ENCODE measurements at regions not wholly inside any gene's neighbourhood (a gene's known extent, or its start where the extent isn't known, plus 50 kb on each side); places are given as distances from the start of the nearest gene placed in this dataset.

DNA sequence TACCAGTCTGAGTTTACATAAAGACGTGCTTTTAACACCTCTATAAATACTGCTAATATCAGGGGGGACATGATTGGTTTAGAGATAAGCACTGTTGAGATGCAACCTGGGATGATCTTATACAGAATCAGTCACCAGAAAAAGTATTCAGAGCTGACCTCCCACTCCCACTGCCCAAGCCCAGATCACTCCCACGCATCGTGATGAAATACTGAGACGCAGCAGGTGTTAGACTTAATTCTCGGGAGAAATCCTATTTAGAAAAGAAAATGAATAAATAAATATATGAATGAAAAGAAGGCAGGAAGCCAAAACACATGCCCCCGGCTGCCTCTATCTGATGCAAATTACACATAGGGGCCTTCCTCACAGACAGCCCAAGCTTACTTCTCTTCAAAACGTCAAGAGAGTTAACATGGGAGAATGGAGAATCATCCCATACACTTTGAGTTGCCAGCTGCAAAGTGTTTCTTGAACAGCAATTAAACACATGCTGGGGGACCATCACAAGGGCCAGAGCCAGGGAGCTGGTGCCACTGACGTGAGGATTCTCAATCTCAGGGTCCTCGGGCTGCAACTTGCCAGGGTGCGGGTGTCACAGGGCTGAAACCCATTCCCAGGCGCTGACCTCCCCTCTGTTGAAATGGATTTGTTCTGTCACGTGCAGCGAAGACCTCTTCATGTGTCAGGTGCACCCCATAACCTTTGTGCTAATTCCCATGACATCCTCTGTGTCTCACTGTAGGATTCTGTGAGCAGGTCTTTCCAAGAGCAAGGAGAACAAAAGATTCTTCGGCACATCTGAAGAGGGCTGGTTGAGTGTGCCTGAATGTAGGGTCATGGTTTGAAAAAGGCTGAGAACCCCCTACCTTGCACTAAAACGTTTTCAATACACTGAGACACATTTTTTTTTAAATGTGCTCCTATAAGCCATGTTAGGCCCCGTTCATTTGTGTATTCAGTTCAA is 764.2 kb upstream of the ARRDC4 start:
- no peak for DNase-seq

DNA sequence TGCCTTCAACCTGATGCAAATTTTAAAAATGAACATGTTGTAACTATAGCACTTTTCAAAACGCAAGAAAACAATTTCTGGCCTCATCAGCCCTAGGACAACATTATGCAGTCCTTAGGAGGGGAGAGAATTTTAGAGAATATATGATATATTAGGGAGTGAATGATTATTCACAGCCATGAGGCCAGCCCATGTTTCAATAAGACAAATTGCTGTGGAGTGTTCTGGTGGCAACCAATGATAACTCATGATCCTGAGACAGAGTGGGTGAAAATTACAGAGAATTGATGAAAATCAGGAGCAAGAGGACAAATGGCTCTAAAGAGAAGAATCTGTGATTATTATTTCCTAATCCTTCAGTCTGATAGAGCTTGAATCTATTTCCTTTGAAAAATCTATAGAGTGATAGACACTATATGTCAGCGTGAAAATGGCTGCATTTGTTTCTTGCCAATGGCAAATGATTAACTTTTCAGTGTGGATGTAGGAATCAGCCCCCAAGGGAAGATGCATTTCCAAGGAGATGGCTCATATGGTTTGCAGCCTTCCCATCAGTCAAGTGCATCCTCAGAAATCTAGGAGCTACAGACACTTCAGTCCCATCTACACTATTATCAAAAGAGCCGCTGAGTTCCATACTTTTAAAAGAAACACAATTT is 761.0 kb upstream of the ARRDC4 start:
- no peak for DNase-seq

DNA sequence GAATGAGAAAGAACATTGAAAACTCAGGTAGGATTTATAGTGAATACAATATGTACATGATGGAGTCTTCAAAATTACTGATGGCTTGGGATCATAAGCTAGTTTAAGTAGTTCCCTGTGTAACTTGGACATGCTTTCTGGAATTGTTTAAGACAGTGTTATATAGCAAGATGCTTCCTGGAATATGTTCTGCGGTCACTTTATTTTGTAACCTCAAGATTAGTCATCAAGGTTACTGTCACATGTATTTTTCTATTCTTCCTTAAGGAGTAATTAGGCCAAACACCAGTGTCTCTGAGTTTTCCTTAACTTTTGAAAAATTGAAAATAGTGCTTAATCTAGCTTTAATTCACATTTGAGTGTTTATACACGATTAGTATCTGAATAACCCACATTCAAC is 760.3 kb upstream of the ARRDC4 start:
- DNase-seq, result no peak

DNA sequence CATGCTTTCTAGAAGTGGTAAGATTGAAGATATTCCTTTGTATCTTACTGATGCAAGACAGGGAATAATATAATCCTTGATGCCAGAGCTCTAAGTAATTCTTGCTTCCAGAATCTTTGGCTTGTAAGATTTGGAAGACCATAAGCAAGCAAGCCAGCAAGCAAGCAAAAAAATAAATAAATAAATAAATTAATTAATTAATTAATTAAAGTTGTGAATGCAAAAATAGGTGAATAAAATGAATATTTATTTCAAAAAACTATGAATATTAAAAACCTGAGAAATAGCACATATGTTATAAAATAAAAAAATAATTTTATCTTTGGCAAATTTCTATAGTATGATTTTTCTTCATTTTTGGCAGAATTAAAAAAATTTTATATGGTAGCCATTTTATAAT is 750.2 kb upstream of the ARRDC4 start:
- DNase-seq, result no peak

DNA sequence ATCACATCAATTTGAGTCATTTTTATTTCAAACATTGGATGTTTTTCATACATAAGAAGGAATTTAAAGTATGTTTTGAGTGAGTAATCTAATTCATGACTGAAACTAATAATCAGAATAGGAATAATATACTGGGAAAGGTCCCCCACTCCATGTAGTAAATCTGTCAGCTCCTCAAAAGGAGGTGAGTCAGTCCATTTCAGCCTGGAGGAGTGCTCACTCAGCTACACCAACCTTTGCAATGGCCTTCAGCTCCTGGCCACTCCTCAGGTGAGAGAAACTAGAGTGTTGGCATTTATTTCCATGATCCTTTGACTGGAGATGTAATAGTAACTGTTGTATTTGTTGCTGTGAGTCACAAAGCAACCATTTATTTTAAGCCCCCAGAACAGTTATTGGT is 744.9 kb upstream of the ARRDC4 start:
- no peak for DNase-seq

DNA sequence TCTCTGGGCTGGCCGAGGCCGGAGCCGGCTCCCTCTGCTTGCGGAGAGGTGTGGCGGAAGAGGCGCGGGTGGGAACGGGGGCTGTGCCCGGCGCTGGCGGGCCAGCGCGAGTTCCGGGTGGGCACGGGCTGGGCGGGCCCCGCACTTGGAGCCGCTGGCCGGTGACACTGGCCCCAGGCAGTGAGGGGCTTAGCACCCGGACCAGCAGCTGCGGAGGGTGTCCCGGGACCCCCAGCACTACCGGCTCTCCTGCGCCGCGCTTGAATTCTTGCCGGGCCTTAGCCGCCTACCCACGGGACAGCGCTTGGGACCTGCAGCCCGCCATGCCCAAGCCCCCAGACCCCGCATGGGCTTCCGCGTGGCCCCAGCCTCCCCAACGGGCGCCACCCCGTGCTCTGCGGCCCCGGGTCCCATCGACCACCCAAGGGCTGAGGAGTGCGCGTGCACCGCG is 736.3 kb upstream of the ARRDC4 start:
- no peak for DNase-seq

DNA sequence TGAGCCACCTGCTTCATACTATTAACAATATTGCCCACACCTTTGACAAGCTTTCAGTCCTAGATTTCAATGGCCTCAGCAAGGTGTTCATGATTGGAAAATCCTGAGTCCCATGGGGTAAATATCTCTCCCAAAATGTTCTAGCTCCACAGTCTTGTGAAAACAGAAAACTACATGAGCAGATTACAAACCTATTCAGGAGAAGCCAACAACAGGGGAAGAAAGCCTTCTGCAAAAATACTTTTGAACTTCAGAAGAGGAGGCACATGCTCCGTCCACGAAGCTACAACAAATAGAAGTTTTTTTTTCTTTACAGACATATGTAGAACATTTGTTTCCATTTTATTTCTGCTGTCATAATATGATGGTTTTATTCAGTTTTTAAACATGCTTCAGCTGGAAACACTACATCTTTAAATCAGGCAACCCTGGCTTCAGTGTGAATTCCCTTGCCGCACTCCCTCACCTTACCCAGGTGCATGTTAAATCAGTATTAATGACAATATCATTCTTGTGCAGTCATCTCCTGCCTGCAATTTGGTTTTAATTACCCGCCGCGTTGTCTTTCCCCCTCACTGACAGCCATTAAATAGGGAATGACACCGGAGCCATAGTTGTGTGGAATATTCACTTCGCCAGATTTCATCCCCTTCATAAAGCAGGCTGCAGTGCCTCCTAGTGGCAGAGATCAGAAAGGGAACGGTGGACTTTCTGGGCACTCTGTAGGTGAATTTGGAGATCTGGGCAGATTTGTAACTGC is 725.5 kb upstream of the ARRDC4 start:
- peak; percentile 52 for DNase-seq

DNA sequence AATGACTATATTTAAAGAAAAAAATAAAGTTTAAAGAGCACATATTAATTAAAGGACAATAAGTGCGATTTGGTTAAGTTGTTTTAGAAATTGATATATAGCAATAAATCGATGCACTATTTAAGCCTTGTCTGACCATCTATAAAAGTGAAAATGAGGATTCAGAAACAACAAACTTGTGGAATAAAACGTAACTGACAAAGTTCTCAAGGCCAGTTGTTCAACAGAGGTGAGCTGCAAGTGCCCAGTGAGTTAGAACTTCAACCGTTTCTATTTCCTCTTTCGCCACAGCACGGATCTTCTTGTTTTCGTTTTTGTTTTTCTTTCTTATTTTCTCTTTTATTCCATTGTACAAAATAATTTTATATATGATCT is 724.9 kb upstream of the ARRDC4 start:
- no peak for DNase-seq

DNA sequence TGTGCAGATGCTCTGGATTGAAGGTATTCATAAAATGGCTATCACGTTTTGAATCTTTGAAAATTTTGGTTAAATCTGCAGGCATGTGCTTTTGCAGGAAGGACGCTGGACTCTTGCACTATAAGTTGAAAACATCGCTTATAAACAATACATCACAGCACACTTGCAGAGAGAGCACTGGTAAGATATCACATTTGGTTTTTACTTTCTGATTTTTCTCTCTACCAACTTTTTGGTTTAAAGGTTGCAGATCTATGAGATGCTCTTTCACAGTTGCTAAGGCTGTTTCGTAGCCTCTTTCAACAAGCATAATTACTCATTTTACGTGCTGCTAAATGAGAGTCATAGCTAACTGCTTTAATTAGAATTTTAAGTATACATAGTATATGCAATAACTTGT is 724.4 kb upstream of the ARRDC4 start:
- DNase-seq, result no peak

DNA sequence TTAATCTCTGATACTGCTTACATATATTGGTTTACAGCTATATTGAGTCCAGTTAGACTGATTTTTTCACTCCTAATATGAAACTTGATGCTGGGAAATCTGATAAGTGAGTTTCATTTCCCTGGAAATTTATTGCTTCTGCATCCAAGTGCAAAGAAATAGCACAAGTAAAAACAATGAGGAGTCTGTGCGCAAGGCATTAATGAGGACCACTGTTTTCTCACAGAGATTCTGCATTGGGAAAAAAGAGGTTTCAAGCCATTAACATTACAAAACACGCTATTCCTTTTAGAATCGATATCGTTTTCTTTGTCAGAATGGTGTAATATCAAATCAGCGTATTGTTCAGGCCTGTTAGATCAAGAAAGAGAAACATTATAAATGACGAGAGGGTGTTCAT is 723.3 kb upstream of the ARRDC4 start:
- DNase-seq, result no peak

DNA sequence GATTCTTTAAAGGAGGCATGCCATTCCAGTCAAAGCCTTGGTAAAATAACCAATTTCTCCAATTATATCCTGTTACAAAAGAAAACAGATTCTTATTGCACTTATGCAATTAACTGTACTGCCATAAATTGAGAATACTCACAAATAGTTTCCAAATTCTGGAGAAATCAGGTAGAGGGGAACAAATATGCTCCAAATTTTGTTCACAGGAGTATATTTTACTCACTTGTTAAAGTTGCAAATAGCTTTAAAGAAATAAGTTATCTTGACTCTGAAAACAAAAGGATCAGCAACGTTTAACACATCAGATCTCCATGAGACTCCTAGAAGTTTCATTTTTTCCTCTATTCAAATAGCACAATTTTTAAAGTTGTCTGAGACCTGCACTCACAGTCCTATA is 712.1 kb upstream of the ARRDC4 start:
- no peak for DNase-seq

DNA sequence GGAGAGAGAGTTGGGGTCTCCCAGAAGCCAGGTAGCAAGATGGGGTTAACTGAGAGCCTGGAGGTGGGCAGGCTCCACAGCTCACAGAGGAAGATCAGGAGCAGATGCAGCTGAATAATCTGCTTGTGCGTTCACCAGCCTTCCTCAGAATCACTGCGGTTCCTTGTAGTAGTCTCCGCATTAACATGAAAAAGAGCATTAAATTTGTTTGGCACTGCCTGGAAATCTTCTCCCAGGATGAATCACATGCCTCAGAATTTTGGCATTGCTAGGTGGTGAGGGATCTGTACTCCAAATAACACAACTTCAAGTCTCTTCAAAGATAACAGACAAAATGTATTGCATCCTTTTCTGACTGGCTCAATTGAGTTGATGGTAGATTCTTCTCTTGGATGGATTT is 700.6 kb upstream of the ARRDC4 start:
- DNase-seq, result no peak

DNA sequence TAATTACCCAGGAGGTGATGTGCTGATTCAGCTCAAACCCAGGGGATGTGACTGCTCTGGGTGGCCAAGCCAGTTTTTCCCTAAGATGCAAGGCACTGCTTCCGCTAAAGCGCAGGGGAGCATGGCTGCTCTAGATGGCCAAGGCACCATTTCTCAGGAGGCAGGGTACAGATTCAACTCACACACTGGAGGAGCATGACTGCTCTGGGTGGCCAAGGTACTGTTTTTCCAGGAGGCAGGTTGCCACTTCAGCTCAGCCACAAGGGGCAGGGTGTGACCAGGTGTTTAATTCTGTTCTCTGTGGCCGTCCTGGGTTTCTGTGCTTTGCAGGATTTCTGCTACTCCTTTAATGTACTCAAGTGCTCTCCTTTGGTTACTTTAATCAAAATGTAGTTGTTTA is 659.3 kb upstream of the ARRDC4 start:
- no peak for DNase-seq

DNA sequence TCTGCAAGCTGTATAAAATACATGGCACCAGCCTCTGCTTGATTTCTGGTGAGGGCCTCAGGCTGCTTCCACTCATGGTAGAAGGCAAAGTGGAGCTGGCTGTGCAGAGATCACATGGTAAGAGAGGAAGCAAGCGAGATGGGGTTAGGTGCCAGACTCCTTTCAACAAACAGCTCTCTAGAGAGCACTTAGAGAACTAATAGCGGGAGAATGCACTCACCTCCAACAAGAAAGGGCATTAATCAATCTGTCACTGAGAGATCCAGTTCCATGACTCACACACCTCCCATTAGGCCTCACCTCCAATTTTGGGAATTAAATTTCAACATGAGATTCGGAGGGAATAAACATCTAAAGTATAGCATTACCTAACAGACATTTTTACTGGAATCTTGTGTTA is 644.1 kb upstream of the ARRDC4 start:
- no peak for DNase-seq

DNA sequence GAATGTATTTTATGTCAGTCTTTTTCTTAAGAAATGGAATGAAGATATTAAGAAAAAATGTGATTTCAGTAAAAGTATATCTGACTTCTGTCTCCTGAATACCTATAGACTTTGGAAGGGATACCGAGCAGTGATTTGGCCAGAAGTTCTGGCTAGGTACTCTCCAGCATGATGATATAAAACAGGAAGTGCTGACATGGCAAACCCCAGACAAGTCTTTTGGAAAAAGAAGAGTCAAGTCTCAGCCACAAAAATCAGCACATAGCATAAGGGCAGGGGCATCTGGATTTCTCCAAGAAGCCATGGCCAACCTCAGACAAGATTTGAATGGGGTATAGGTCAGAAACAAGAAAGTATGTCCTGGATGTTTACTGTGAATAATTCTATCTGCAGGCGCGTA is 643.3 kb upstream of the ARRDC4 start:
- no peak for DNase-seq

DNA sequence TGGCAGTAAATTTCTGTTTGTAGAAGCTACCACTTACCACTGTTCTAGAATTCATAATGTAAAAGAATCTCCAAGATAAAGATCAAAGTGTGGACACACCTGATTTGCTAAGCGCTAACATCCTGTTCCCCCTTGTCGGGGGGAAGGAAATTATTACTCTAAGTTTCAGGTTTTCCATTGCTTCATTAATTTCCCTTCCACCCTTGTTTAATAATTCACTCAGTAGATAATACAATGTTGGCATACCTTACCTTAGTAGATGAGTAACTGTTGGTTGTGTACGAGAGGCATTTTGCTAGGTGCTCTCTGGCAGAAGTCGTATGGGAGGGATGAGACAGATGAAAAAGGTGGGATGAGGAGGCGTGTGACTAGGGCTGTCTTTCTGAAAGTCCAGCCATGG is 641.2 kb upstream of the ARRDC4 start:
- no peak for DNase-seq

DNA sequence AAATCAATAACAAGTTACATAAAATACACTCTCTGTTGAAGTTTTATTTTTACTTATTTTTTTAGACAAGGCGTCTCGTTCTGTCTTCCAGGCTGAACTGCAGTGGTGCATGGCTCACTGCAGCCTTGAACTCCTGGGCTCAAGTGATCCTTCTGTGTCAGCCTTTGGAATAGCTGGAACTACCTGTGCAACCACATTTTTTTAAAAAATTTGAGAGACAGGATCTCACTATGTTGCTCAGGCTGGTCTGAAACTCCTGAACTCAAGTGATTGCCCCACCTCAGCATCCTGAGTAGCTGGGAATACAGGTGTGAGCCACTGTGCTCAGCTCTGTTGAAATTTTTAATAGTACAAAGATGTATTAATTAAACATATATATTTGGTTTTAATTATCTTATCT is 614.3 kb upstream of the ARRDC4 start:
- no peak for DNase-seq

DNA sequence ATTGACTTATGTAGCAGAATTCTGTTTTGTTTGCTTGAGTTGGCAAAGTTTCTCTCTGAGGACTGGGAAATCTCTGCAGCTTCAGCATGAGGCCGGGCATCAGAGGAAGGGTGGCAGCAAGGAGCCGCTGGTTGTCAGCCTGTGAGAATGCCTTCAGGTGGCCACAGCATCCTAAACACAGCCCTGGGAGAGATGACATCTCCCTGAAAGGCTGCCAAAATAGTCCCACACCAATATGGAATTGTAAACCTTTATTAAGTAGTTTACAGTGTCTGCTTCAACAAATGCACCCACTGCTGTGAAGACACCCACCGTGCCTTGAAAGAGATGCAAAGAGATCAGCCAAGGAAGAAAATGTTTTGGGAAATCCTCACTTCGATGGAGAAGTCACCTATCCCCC is 609.7 kb upstream of the ARRDC4 start:
- DNase-seq, result no peak

DNA sequence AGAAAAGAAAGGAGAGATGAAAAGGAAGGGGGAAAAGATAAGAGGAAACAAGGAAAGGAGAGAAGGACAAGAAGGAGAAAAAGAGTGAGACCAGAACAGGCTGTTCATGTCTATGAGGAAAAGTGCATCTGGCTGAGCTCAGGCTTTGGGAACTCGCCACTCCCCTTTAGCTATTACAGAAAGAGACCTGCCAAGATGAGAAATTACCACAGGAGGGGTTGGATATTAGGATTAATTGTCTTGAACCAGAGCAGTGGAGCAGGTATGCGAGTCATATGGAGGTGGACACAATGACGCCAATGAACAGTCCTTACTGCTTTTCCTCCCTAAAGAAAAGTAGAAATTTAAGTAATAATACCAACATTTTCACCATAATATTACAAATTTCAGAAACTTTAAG is 577.0 kb upstream of the ARRDC4 start:
- no peak for DNase-seq

DNA sequence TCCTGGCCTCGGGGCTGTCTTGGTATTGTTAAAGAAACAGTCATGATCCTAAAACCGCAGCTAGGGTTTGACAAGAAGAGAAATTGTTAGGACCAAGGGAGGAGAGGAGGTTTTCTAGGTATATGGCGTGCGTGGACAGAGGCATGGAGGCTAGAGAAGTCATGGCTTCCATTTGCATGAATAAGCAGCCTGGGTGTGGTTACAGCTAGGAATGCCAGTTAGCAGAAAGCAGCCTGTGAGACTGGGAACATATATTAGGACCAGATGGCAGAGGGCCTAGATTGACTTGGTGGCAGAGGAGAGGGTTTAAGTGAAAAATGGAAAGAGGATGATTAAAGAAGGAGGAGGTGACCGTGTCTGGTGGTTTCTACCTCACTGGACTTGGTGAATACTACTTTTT is 573.6 kb upstream of the ARRDC4 start:
- no peak for DNase-seq

DNA sequence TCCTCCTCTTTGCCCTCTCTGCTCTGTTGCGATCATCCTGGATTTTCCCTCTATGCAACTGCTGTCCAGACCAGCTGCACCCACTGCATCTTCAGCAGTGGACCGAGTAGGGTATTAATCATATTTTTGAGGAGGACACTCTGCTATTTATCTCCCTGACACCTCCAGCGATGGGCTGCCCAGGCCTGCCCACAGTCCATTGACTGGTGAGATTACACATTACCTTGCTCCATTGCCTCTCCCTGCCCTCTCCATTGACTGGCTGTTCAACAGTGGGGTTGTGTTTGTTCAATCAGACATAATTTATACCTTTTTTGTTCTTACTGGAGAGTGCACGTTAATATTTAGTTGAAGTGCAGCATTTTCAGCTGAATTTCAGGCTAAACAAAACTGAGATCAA is 559.3 kb upstream of the ARRDC4 start:
- DNase-seq, result no peak

DNA sequence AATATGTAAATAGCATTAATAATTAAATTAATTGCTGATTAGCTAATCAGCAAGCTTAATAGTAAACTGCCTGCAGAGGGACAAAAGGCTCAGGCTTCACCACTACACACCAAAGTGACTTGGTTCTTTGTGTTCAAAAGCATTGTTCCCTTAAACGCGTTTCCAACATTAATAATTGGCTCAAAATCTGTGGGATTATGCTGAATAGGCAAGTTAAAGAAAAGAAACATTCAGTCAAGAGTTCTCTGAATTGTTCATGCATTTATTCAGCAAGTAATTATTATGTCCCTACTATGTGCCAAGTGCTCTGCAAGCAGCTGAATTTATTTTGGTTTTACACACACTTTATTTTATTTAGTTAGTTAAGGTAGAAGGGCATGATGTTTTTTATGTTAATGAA is 558.5 kb upstream of the ARRDC4 start:
- DNase-seq, result no peak

DNA sequence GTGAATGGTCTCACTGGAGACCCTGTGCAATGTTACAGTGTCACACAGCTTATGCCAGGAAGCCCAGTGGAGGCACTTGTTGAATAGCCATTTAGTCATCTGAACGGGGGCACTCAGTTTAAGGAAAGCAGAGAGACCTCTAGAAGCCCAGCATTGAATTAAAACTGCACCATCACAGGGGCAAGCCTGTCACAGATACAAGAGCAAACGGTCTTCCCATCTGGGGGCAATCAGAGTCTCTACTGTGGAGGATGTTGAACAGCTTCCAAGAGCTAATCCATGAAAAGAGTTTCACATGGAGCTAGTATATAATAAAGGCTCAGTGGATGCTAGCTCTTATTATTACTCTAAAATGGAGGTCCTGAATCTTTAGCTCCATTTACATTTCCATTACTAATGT is 553.7 kb upstream of the ARRDC4 start:
- no peak for DNase-seq
